ENCODE measurements at regions not wholly inside any gene's neighbourhood (a gene's known extent, or its start where the extent isn't known, plus 50 kb on each side); places are given as distances from the start of the nearest gene placed in this dataset.

DNA sequence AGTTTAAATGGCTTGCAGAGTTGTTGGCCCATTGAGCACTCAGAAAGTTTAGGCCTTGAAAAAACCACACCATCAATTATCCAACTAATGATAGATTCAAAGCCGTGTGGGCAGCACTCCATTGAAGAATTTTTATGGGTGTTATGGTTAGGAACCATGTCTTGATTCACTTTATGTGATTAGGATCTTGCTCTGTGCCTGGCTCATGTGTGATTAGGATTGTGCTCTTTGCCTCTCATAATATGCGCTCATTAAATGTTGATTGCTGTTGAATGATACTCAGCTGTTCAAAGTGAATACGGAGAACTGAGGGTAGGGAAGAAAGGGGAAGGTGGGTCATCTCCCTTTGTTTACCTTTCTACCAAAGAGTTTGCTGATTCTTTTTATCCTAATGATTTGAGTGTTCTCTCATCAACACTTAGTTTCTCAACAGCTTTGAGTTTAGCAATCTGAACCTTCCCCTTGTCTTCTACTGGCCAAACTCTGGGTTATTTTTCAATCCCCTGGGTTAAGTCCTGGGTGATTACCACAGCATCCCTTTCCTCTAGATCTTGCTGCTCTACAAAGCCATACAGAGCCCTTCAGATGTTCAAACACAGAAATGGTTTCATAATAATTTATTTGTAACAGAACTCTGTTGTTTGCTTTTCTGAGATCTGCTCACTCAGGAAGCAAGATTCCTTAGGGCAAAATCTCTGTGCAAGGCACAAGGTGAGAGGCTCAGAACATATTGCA is 668.8 kb upstream of the RGMB start:
- intact Hi-C loops (cut with micrococcal nuclease; ENCODE audit: unreplicated experiment) = no loop called here
- no peaks in the 10 kb centered on the region for H3K27me3 Mint-ChIP-seq (ENCODE audit: unreplicated experiment)

DNA sequence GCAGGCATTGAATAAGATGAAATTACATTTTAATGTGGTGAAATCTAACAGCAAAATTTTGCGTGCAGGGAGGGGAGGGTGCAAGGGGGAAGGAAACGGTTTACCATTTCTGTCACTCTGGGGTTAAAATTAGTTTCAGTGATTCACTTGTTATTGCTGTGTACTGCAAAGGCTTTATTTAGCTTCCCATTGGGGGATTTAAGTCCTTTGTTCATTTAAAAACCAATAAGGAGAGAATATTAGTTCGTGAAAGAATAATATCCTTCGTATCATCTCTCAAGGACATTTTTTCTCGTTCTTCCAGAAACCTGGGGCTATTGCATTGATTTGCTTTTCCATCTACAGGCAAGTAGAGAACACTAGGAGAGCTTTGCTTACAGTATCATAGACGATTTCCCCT is 667.8 kb upstream of the RGMB start:
- CTCF ChIA-PET = no interaction called here
- TF ChIP-seq, protein P1, sequence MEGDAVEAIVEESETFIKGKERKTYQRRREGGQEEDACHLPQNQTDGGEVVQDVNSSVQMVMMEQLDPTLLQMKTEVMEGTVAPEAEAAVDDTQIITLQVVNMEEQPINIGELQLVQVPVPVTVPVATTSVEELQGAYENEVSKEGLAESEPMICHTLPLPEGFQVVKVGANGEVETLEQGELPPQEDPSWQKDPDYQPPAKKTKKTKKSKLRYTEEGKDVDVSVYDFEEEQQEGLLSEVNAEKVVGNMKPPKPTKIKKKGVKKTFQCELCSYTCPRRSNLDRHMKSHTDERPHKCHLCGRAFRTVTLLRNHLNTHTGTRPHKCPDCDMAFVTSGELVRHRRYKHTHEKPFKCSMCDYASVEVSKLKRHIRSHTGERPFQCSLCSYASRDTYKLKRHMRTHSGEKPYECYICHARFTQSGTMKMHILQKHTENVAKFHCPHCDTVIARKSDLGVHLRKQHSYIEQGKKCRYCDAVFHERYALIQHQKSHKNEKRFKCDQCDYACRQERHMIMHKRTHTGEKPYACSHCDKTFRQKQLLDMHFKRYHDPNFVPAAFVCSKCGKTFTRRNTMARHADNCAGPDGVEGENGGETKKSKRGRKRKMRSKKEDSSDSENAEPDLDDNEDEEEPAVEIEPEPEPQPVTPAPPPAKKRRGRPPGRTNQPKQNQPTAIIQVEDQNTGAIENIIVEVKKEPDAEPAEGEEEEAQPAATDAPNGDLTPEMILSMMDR (IDR thresholded peaks at IDR 0.05; ENCODE audit: unreplicated experiment) = no peak
- no peaks in the 10 kb centered on the region for H3K27me3 Mint-ChIP-seq (ENCODE audit: unreplicated experiment)
- BruUV-seq (replicated peaks) = no TSS peak
- intact Hi-C loops (cut with micrococcal nuclease; ENCODE audit: unreplicated experiment) = no loop called here
- H3K4me1 Mint-ChIP-seq (ENCODE audit: low read depth, unreplicated experiment) = no peaks in the 10 kb centered on the region
- H3K27ac Mint-ChIP-seq (ENCODE audit: unreplicated experiment) = no peak overlapping the region
- H3K9me3 Mint-ChIP-seq (ENCODE audit: low read depth, unreplicated experiment) = no peaks in the 10 kb centered on the region
- no peak for DNase-seq
- no peak overlapping the region for H3K4me3 Mint-ChIP-seq (ENCODE audit: low read depth, unreplicated experiment)
- H3K36me3 Mint-ChIP-seq (ENCODE audit: insufficient read depth, unreplicated experiment) = no peaks in the 10 kb centered on the region

More for the DNA sequence above, 668.8 kb upstream of the RGMB start:
- Mint-ChIP-seq H3K4me3 (ENCODE audit: low read depth, unreplicated experiment) (no peak overlapping the region), H3K27ac (ENCODE audit: unreplicated experiment) (no peak overlapping the region), H3K36me3 (ENCODE audit: insufficient read depth, unreplicated experiment) (no peaks in the 10 kb centered on the region), H3K4me1 (ENCODE audit: low read depth, unreplicated experiment) (no peaks in the 10 kb centered on the region), H3K9me3 (ENCODE audit: low read depth, unreplicated experiment) (no peaks in the 10 kb centered on the region)
- DNase-seq = no peak
- no TSS peak for BruUV-seq (replicated peaks)
- CTCF ChIA-PET = no interaction called here
- TF ChIP-seq, protein P1 (IDR thresholded peaks at IDR 0.05; ENCODE audit: unreplicated experiment) = no peak

DNA sequence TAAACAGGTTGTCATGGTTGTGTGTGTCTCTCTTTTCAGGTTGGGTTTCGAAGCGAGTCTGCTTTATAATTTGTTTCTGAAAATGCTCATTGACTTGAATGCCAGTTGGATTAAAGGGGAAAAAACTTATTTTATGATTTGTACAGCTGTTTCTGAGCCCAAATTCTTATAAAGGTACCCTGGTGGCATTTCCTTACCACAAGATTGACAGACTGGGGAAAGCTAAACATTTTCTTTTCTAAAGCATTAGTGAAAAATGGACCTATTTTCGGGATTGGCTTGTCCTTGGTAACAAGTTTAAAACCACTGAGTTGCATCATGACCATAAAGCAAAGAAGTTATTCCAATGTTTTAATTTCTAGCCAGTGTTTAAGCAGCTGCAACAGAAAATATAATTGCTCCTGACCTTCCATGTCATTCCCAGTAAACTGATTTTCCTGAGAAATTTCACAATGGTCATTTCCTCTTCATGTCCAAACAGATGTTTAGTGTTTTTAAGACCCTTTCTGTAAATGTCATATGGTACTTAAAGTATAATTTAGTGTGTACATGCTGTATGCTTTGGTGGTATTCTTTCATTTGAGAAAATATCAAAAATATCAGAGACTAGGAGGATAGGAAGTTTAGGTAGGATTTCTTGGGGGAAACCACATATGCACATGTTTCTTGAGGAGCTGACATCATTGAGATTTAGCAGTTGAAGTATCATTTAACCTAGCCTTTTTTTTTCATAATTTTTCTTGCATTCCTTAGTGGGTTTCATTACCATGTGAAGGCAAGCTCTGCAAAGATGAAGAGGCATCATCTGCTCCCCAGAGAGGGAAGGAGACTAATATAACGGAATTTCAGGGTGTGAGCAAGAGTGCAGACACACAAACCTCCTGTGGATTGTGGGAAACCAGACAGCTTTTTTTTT is 667.1 kb upstream of the RGMB start:
- Mint-ChIP-seq H3K27ac (ENCODE audit: unreplicated experiment) (no peak overlapping the region), H3K27me3 (ENCODE audit: unreplicated experiment) (no peaks in the 10 kb centered on the region), H3K4me1 (ENCODE audit: low read depth, unreplicated experiment) (no peaks in the 10 kb centered on the region), H3K4me3 (ENCODE audit: low read depth, unreplicated experiment) (no peak overlapping the region), H3K9me3 (ENCODE audit: low read depth, unreplicated experiment) (no peaks in the 10 kb centered on the region), H3K36me3 (ENCODE audit: insufficient read depth, unreplicated experiment) (no peaks in the 10 kb centered on the region)
- BruUV-seq (replicated peaks) = no TSS peak
- TF ChIP-seq, protein P1 (IDR thresholded peaks at IDR 0.05; ENCODE audit: unreplicated experiment) = no peak
- DNase-seq = no peak
- CTCF ChIA-PET = interaction anchor here (0.7 kb wide), 1 partner anchor 411 kb away, joined by 3 read pairs; no protein-coding TSS in a partner anchor
- intact Hi-C loops (cut with micrococcal nuclease; ENCODE audit: unreplicated experiment) = no loop called here

DNA sequence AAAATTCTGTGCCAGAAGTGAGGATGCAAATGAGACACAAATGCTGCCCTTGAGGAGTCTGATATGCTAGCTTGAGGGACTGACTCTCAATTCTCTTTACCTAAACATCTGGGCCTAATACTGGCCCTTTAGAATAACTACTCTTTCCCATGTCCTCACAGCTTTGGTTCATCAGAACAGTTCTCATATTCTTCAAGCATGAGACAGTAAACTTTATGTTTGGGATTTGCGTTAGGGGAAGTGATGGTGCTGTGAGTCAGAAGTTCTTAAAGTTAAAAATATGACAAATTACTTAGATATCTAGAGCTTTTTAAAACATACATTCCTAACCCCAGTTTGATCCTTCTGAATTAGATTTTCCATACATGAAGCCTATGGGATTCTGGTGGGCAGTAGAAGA is 665.0 kb upstream of the RGMB start:
- CTCF ChIA-PET = interaction anchor here (0.7 kb wide), 1 partner anchor 12 kb away, joined by 3 read pairs; no protein-coding TSS in a partner anchor
- H3K27ac Mint-ChIP-seq (ENCODE audit: unreplicated experiment) = no peak overlapping the region
- intact Hi-C loops (cut with micrococcal nuclease; ENCODE audit: unreplicated experiment) = no loop called here
- H3K9me3 Mint-ChIP-seq (ENCODE audit: low read depth, unreplicated experiment) = no peaks in the 10 kb centered on the region
- DNase-seq = no peak
- H3K36me3 Mint-ChIP-seq (ENCODE audit: insufficient read depth, unreplicated experiment) = no peaks in the 10 kb centered on the region
- no peaks in the 10 kb centered on the region for H3K27me3 Mint-ChIP-seq (ENCODE audit: unreplicated experiment)
- BruUV-seq (replicated peaks) = no TSS peak
- H3K4me3 Mint-ChIP-seq (ENCODE audit: low read depth, unreplicated experiment) = no peak overlapping the region
- TF ChIP-seq, protein P1 (IDR thresholded peaks at IDR 0.05; ENCODE audit: unreplicated experiment) = no peak
- no peaks in the 10 kb centered on the region for H3K4me1 Mint-ChIP-seq (ENCODE audit: low read depth, unreplicated experiment)
